VCaP (cell line): ENCODE measurements at regions not wholly inside any gene's neighbourhood (a gene's known extent, or its start where the extent isn't known, plus 50 kb on each side); places are given as distances from the start of the nearest gene placed in this dataset.

Source experiments
- H3K27ac ChIP-seq: fragments of 450-650 bp; 2 replicates; pipeline ENCODE4 v1.5.1; 2017
- TF ChIP-seq, protein P1 (sequence below): fragments of 450-650 bp; conservative IDR thresholded peaks from 2 replicates; pipeline ENCODE4 v1.5.1; 2017; ENCODE audit warnings: mild to moderate bottlenecking, moderate library complexity

DNA sequence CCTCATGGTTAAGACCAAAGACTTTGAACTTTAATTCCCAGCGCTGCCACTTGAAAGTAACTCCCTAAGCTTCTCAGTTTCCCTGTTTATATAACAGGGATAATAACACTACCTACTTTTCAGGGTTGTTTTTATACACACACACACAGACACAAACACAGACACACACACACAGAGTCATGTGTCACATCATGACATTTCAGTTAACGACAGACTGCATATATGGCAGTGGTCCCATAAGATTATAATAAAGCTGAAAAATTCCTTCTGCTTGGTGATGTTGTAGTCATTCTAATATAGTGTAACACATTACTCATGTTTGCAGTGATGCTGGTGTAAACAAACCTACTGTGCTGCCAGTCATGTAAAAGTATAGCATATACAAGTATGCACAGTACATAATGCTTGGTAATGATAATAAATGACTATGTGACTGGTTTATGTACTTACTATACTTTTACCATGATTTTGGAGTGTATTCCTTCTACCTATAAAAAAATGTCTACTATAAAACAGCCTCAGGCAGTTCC lies 89.2 kb upstream of the ITGA4 start:
- TF ChIP-seq, protein P1, sequence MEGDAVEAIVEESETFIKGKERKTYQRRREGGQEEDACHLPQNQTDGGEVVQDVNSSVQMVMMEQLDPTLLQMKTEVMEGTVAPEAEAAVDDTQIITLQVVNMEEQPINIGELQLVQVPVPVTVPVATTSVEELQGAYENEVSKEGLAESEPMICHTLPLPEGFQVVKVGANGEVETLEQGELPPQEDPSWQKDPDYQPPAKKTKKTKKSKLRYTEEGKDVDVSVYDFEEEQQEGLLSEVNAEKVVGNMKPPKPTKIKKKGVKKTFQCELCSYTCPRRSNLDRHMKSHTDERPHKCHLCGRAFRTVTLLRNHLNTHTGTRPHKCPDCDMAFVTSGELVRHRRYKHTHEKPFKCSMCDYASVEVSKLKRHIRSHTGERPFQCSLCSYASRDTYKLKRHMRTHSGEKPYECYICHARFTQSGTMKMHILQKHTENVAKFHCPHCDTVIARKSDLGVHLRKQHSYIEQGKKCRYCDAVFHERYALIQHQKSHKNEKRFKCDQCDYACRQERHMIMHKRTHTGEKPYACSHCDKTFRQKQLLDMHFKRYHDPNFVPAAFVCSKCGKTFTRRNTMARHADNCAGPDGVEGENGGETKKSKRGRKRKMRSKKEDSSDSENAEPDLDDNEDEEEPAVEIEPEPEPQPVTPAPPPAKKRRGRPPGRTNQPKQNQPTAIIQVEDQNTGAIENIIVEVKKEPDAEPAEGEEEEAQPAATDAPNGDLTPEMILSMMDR = no peak
- H3K27ac ChIP-seq = no peak overlapping the region

DNA sequence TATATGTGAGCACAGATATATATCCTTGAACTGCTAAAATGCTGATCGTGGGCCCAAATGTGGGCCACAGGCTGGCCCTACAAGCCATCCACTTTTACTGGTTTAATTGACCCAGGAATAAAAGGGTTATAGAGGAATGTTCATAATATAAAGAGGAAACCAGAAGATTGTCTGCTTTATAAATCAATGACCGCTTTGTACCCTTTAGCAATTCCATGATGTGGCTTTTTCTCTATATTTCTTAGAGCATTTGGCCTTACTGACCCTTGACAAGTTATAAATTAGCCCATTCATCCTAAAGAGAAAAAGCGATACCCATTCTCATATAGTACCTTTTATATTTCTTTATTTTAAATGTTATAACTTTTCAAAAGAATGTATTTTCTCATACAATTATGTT lies 87.1 kb upstream of the ITGA4 start:
- no peak overlapping the region for H3K27ac ChIP-seq
- TF ChIP-seq, protein P1 = no peak

DNA sequence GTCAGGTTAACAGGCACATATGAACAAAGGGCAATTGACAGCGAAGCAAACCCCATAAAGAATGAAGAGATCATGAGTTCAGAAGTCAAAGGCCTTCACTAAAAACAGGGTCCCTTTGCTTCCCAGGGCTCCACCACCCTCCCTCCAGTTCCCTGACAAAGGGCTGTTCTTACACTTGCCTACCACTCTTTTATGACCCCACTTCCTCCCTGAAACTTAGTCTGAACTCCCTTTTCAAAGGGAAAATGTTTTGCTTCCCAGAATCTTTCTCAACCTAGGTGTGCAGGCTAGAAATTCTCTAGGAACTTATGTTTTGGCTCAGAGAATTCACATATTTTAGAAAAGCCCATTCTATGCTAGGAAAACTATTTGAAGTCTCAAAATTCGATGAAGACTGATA lies 86.0 kb upstream of the ITGA4 start:
- no peak overlapping the region for H3K27ac ChIP-seq
- TF ChIP-seq, protein P1 = no peak

DNA sequence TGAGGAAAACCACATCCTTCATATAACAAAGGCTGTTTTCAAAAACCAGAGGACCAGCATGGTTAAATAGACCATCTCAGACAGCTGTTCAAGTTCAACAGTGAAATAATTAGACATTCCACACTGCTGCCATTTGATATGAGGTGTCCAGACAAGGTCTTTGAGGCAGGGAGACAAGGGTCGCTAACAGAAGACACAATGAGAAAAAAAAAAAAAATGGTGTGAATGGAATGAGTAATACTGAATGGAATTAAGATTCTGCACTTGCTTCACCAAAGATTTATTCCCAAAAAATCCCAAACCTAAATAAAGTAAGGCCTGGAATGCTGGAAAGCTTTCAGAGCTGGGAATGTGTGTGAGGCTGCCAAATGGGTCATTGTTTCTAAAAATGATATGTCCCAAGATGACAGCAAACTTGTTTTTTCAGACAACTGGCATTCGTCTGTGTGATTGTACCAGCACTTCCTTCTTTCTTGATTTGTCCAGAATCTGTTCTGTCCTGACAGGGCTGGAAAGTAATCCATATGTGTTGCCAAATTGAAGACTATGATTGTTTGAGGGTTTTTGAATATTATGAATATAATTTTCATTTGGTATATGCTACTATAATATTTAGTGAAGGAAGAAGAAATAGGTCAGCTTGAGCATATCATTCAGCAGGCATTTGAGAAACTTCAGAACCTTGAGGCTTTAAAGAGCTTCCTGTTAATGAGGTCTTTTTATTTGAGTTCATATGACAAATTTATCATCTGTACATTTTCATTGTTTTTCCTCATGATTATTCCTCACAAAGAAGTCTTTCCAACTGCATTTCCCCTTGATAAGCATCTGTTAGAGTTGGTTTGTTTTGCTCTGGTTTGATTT lies 85.2 kb upstream of the ITGA4 start:
- TF ChIP-seq, protein P1 = no peak
- H3K27ac ChIP-seq = no peak overlapping the region

DNA sequence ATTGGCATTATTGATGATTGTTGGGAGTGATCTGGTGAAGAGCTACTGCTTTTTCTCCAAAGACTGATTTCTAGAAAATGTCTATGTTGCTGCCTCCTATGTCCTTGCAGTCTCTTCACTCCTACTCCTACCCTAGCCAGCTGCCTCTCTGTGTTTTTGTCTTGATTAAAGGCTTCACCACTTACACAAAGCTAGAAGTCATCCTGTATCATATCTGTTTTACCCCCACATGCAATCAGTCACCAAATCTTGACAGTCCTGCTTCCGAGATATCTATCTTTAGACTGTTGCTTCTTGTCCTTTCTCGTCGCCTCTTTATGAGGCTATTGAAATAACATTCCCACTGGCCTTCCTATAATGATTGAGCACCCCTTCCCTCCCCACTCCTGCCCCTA lies 84.5 kb upstream of the ITGA4 start:
- no peak overlapping the region for H3K27ac ChIP-seq
- TF ChIP-seq, protein P1 = no peak

DNA sequence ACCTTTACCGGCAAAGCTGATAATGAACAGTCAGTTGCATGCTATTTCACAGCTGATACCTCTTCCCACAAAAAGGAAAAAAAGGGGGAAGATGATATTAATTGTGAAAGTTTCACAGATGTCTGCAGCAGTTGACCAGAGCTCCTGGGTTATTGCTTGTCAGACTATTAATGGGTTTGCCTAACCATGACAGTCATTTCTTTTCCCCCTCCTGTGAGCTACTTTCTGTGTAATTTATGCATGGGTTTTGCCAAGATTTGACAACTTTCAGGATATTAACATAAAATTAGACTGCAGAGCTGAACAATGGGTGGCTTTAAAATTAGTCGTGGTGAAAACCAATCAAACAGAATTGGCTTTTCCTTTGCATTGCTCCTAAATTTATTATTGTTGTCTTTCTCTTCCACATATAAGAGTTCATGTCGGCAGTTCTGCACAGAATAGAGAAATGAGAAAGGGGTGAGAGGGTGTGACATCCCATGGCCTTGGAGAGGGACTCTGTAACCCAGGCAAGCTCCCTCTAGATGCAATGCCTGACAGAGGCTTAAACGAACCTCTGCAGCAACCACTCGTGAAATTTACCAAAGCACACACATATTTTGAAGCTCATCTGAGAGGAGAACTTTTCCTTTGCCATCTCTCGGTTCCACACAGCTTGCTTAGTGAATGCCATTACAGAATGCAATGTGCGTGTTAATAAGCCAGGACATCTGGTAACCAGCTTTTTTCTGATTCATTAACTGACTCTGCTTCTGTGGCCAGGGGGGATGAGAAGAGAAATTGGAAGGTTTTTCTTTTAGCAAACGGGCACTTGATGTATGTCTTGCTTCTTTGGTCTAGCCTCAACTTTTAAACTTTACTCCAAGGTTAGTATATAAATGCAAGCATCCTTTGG lies 82.2 kb upstream of the ITGA4 start:
- H3K27ac ChIP-seq = no peak overlapping the region
- TF ChIP-seq, protein P1 = no peak

DNA sequence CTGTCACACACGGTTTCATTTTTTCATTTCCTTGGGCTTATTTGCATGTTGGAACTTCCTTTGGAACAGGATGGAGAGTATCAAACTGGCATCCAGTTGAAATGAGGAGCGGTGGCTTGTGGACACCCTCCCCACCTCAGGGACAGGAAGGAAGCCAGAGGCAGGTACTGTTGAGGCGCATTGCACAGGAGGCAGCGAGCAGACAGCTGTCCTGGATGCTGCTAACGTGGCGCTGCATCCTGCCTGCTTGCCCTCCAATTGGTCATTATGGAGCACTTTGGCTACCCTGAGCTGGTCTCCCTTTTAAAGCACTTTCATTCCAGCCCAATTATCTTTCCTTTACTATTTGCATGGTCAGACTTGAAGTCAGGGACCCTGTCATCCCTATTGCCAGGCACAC lies 80.7 kb upstream of the ITGA4 start:
- no peak overlapping the region for H3K27ac ChIP-seq
- TF ChIP-seq, protein P1 = no peak
